DMS114 treated with DMSO at 0.1 percent for 48 hours (cell line): ENCODE measurements at regions not wholly inside any gene's neighbourhood (a gene's known extent, or its start where the extent isn't known, plus 50 kb on each side); places are given as distances from the start of the nearest gene placed in this dataset.

Experiments used
- DNase-seq: peaks from one replicate; lab custom pipeline; 2025; ENCODE audit not compliant: unreplicated experiment; lab: John Stamatoyannopoulos, UW

GRCh38 chr2:122883849-122884248 lies 1128.4 kb downstream of the TSN start:
- no peak for DNase-seq

GRCh38 chr2:122884889-122885288 lies 1129.4 kb downstream of the TSN start:
- no peak for DNase-seq

- no peak for DNase-seq
Observed at GRCh38 chr2:122885436-122885835, 1130.0 kb downstream of the TSN start.

- DNase-seq = no peak
Observed at GRCh38 chr2:122886479-122887145, 1131.2 kb downstream of the TSN start.

- no peak for DNase-seq
Observed at GRCh38 chr2:122899614-122900013, 1125.5 kb upstream of the CNTNAP5 start.

GRCh38 chr2:122905431-122905830 lies 1119.7 kb upstream of the CNTNAP5 start:
- DNase-seq = no peak

GRCh38 chr2:122908159-122908558 lies 1116.9 kb upstream of the CNTNAP5 start:
- DNase-seq = no peak

- DNase-seq = no peak
Observed at GRCh38 chr2:122927197-122927596, 1097.9 kb upstream of the CNTNAP5 start.

- DNase-seq = no peak
Observed at GRCh38 chr2:122927710-122928557, 1097.2 kb upstream of the CNTNAP5 start.

GRCh38 chr2:122929347-122929746 lies 1095.7 kb upstream of the CNTNAP5 start:
- no peak for DNase-seq

GRCh38 chr2:122935506-122935905 lies 1089.6 kb upstream of the CNTNAP5 start:
- DNase-seq = no peak

GRCh38 chr2:122939796-122940195 lies 1085.3 kb upstream of the CNTNAP5 start:
- DNase-seq = no peak

GRCh38 chr2:122949523-122949922 lies 1075.6 kb upstream of the CNTNAP5 start:
- no peak for DNase-seq

- no peak for DNase-seq
Observed at GRCh38 chr2:122955776-122956175, 1069.3 kb upstream of the CNTNAP5 start.

GRCh38 chr2:122960759-122961641 lies 1064.1 kb upstream of the CNTNAP5 start:
- no peak for DNase-seq

- DNase-seq = no peak
Observed at GRCh38 chr2:122966461-122966860, 1058.6 kb upstream of the CNTNAP5 start.

- DNase-seq = no peak
Observed at GRCh38 chr2:122977580-122977979, 1047.5 kb upstream of the CNTNAP5 start.

- DNase-seq = no peak
Observed at GRCh38 chr2:122980671-122981070, 1044.4 kb upstream of the CNTNAP5 start.

- DNase-seq = no peak
Observed at GRCh38 chr2:122982936-122983335, 1042.2 kb upstream of the CNTNAP5 start.

- DNase-seq = no peak
Observed at GRCh38 chr2:122988395-122989221, 1036.5 kb upstream of the CNTNAP5 start.

- no peak for DNase-seq
Observed at GRCh38 chr2:122993592-122993991, 1031.5 kb upstream of the CNTNAP5 start.
